ENCODE measurements at regions not wholly inside any gene's neighbourhood (a gene's known extent, or its start where the extent isn't known, plus 50 kb on each side); places are given as distances from the start of the nearest gene placed in this dataset.

- no peak for TF ChIP-seq CTCF (IDR thresholded peaks at IDR 0.05)
- no peak for TF ChIP-seq EZH2 (IDR thresholded peaks at IDR 0.05; ENCODE audit: borderline replicate concordance, insufficient read depth, low read depth, low read length, poor library complexity, severe bottlenecking)
Measured at GRCh38 chr10:78173360-78174015, 139.8 kb downstream of the RPS24 start.
